GM21576 (cell line): ENCODE measurements at regions not wholly inside any gene's neighbourhood (a gene's known extent, or its start where the extent isn't known, plus 50 kb on each side); places are given as distances from the start of the nearest gene placed in this dataset.

Experiments
- ATAC-seq: cut with Tn5 transposase; IDR thresholded peaks from one replicate; pipeline ENCODE4 v1.9.1; 2021; ENCODE audit warnings: mild to moderate bottlenecking, moderate library complexity; ENCODE audit not compliant: unreplicated experiment

DNA sequence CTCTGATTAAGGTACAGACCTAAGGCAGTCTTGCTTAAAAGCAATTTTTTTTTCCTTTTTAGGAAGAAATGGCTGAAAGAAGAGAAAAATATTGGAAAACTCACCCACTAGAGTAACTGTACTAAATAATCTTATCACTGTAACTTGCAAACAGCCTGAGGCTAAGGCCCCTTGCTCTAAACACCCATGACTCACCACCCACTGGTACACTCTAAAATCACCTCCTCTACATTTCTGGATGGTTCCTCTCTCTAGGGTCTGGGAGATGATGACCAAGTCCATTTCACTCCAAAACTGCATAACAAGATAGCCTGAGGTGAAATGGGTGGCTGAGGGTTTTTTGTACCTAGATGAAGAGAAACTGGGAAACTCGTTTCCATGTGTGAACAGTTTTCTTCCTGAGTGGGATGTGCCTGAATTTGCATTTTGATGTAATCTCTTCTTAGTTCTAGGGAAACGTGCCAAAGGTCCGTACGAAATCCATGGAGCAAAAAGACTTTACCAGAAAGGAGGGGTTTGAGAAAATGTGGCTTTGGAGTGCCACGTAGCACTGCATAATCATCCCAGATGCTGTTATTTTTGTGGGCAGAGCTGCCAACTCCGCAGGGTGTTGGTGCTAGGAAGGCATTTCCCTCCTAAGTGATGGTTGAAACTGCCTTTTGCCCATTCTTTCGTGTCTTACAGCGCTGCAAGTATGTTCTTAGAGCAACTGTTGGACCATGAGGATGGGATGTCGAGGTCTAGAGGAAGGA lies 113.5 kb upstream of the C10orf90 start:
- no peak for ATAC-seq

DNA sequence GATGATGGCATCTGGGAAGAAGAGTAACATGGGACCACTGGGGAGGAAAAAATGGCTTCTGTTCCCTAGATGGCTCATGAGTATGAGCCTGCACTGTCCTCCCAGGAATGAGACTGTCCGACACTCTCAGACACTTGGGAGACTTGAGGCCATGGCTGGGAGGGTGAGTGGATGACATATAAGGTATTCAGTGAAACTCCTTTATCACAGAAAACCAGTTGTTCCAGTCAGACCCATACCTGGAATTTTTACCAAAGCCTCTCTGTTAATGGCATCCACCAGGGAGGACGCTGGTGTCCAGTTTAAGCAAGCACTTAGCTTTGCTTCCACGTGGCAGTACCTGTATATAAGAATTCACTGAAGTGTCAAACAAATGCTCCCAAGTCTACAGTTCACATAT lies 116.7 kb upstream of the C10orf90 start:
- no peak for ATAC-seq

DNA sequence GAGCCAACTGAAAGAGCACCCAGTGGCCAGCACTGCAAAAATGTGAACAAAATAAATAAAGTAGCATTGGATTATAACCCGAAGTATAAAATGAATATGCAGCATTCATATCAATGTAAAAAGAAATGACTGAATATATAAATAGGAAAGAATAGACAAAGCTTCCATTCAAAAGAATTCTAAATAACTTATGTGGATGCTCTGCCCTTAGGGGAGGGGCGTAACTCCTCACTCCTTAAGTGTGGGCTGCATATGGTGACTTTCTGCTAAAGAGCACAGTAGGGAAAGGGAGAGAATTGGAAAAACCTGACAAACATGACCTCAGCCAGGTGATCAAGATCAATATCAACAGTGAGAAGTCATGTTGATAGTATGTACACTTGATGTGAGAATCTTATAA lies 109.9 kb upstream of the DOCK1 start:
- ATAC-seq = no peak

- ATAC-seq = no peak
Observed at GRCh38 chr10:126798649-126799048, 106.6 kb upstream of the DOCK1 start.

- ATAC-seq = no peak
Observed at GRCh38 chr10:126803394-126803793, 101.8 kb upstream of the DOCK1 start.

DNA sequence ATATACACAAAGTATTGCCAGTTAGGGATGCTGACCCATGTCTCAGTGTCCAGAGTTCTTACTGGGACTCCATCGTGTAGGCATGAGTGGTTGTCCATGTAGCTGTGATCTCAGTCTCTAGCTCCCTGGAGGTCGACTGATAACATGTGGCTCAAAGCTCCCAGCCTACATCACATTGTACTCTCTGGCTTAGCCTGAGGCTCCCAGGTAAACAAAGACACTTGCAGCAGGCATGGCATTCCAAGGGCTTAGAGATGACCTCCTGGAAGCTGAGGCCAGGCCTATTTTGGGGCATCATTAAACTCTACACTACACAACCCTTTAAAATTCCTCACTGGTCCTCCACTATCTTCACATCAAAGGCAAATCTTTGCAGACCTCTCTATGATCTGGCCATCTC lies 100.8 kb upstream of the DOCK1 start:
- no peak for ATAC-seq

DNA sequence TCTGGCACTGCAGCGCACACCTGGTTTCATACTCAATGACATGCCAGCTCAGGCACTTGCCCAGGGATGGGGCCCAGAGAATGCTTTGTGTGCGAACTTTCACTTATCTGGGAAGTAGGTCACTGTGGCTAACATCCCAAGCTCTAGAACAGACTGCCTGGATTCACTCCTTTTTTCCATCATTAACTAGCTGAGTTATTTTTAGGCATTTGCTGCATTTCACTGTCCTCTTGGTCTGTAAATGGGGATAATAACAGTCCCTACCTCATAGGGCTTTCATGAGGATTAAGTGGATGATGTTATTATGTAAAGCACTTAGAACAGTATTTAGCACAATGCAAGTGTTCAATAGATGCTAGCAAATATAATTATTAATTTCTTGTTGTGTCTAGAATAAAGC lies 98.7 kb upstream of the DOCK1 start:
- no peak for ATAC-seq

DNA sequence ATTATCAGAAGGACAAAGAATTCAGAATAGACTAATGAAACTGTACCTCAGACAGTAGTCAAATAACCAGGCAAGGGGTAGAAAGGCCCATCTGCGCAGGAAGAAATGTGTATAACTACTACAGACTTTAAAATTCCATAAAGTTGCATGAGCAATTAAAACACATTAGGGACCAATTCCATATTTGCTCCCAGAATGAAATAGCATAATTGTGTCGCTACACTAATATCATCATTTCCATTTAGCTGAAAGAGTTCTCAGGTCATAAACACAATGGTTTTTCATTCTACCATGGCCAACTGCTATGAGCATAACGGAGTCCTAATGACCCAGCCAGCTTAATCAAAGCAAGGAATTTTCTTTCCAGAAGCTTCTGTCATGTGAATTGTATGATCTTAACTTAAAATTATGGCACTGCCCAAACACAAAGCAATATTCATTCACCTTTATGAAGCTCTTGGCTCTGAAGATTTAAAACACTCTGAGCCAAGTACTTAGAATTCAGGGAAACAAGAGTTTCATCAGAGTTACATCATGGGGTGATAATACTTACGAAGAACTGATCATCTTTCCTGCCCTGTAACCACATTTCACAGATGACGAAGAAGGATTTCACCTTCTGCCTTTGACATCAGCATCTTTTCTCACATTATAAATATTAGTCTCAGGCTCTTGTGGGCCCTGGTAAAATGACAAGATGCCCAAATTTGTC lies 98.1 kb upstream of the DOCK1 start:
- ATAC-seq = no peak

DNA sequence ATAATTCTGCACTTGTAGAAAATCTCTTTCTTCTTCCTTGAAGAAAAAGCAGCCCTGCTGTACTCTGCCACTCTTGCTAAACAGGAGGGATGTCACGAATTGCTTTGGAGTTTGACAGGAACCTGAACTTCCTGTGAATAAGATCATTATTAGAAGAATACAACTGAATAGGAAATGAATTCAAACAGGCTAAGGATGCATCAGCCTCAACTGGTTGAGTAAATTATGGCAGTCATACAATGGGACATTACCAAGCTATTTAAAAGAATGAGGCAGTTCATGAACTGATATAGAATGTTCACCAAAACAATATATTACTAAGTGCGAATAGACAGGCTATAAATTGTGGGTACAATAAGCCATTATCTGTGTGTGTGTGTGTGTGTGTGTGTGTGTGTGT lies 97.1 kb upstream of the DOCK1 start:
- ATAC-seq = no peak

DNA sequence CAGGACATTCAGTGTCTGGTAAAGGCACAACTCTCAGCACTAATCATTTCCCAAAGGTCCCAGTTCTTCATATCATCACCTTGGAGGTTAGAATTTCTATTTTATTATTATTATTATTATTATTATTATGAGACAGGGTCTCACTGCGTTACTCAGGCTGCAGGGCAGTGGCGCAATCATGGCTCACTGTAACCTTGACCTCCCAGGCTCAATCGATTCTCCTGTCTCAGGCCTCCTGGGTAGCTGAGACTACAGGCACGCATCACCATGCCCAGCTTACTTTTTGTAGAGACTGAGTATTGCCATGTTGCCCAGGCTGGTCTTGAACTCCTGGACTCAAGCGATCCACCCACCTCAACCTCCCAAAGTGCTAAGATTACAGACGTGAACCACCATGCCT lies 91.8 kb upstream of the DOCK1 start:
- ATAC-seq = no peak

DNA sequence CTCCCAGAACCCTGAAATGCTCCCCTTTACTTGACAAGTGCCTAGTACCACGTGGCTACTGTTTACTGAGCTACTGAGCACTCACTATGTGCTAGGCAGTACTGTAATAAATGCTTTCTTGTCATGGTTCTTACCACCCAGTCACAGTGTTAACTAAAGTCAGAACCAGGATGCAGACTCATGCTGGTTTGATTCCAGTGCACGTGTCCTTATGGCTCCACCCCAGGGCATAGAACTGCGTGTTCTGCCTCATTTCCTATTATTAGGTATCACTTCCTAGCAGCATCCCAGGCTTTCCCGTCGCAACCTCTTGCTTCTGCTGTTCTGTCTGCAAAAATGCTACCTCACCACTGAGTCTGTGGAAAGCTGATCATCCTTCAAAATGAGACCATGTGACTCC lies 71.7 kb upstream of the DOCK1 start:
- ATAC-seq = no peak

DNA sequence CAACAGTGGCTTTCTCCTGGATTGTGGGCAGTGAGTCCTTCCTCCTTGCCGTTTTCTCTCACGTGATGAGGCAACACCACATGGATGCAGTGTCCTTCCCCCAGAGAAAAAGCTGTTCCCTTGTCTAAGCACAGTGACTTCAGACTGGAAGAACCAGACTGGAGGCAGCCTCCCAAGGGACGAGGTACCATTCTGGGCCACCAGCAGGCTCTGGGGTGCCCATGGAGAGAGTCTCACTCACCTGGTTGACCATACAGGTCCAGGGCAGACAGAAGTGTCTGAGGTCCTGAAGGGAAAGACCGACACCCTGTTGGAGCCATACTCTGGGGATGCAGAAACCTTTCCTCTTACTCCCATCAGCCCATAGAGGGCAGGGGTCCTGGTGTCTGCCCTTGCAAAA lies 69.2 kb upstream of the DOCK1 start:
- no peak for ATAC-seq

- ATAC-seq = no peak
Observed at GRCh38 chr10:126838316-126838715, 66.9 kb upstream of the DOCK1 start.

DNA sequence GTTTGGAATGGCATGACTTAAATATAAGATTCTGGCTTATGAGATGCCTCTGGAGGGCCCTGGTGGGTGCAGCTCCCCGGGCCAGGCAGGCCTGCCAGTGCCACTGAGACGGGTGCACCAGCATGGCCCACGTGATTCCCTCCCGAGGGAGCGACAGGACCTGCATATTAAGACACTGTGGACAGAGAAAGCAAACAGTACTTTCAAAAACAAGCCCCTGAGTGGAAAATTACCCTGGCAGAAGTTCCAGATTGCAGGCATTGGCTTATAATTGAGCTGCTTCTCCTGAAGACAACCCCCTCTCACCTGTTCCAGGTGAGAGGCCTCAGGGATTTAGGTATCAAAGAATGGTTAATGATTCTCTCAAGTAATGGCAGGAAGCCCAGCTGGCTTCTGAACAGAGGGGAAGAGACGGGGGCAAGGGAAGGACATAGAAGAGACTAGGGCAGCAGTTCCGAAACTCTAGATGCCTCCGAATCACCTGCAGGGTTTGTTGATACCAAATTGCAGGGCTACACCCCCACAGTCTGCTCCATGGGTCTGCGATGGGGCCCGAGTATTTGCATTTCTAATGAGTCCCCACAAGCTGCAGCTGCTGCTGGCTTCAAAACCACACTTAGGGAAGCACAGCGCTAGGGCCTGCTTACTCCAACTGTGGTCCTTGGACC lies 66.0 kb upstream of the DOCK1 start:
- no peak for ATAC-seq

- no peak for ATAC-seq
Observed at GRCh38 chr10:126840576-126841135, 64.6 kb upstream of the DOCK1 start.

GRCh38 chr10:126841341-126841895 lies 63.8 kb upstream of the DOCK1 start:
- no peak for ATAC-seq

DNA sequence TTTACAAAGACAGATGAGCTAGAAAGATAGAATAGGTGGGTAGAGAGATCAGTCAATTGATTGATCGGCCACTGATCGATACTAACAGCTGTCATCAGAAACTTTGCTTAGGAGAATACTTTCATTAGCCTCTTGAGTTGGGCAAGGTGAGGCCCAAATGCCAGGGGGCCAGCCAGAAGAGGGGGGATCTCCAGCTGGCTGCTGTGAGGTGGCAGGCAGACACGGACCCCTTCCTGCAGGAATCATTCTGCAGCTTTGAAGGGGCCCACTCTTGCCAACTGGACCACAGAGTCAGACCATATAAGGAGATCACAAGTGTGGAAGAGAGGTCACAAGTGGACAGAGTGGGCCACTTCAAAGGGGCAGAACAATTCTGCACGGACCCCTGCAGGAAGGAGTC lies 62.9 kb upstream of the DOCK1 start:
- ATAC-seq = no peak

GRCh38 chr10:126842836-126843235 lies 62.4 kb upstream of the DOCK1 start:
- no peak for ATAC-seq

DNA sequence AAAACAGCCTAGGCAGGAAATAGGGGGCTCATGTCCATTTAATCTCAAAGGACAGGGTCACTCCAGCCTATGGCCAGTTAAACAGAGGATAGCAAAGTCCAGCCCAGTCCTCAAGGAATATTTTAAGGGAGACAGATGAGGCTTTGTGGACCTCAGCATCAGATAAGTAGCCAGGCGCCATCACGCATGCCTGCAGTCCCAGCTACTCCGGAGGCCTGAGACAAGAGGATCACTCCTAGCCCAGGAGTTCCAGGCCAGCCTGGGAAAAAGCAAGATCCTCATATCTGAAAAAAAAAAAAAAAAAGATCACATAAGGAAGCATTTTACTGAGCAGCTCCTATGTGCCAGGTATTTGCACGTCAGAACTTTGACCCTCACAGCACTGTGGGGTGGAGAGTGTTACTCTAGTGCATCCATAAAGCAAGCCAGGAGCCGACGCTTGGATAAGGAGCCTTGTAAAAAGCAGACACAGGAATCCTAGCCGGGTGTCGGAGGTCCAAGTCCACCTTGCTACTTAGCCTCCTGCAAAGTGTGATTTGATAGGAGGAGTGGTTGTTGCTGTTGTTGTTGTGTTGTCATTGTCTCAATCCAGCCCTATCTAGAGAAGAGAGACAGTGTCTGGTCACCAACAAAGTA lies 61.8 kb upstream of the DOCK1 start:
- ATAC-seq = no peak

DNA sequence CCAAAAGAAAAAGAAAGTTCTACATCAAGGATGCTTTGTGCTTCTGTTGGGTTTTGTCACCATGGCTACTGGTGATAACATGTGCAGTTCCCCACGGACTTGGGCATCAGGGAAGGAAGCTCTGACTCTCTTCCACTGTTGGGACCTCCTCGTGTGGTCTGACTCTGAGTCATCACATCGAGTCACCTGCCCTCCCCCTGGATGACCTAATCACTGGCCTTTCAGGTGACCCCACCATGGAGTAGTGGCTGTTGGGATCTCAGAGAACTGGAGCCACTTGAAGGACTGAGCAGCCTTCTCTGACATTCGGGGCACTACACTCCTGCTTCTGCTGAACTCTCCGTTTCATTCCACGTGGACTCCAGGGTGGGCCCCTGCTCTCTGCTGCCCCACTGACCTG lies 60.8 kb upstream of the DOCK1 start:
- no peak for ATAC-seq

DNA sequence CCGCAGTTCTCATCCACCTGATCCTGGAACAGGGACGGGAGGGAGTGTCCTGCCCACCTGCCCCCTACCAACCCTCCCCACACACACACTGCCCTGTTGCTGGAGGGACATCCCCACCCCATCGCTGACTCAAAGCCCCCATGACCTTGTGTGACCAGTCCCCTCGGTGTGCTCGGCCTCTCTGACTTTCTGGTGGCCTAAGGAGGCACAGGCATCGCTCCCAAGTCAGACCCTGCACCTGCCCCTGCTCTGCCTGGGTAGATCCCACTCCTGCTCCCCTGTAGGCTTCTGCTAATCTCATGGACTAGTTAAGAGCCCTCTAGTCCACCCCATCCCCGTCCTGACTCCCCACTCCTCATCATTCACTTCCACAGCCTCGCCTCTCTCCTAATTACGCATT lies 58.8 kb upstream of the DOCK1 start:
- no peak for ATAC-seq
